ENCODE measurements at regions not wholly inside any gene's neighbourhood (a gene's known extent, or its start where the extent isn't known, plus 50 kb on each side); places are given as distances from the start of the nearest gene placed in this dataset.

GRCh38 chr3:187871204-187871591 lies 125.9 kb upstream of the BCL6 start:
- no peak for DNase-seq
- no TSS peak for BruUV-seq (replicated peaks)
- ChIA-PET CTCF (no interaction called here), POLR2A (no interaction called here)
- H3K27me3 Mint-ChIP-seq (ENCODE audit: insufficient read depth, unreplicated experiment): no peaks in the 10 kb centered on the region
- H3K4me3 Mint-ChIP-seq (ENCODE audit: unreplicated experiment): no peak overlapping the region
- Histone ChIP-seq H3K9me3 (no peaks in the 10 kb centered on the region), H3K4me3 (ENCODE audit: low read depth, low read length) (no peak overlapping the region), H3K36me3 (ENCODE audit: control insufficient read depth, insufficient read depth, low read length) (no peaks in the 10 kb centered on the region), H3K27me3 (replicated peaks; ENCODE audit: control insufficient read depth, insufficient read depth, low read length) (no peaks in the 10 kb centered on the region), H3K4me1 (peaks cover 7% of the 10 kb centered on the region; the same call in 1 of the 2 replicates)
- no peaks in the 10 kb centered on the region for H3K9me3 Mint-ChIP-seq (ENCODE audit: unreplicated experiment)
- H3K36me3 Mint-ChIP-seq (ENCODE audit: insufficient read depth, unreplicated experiment): no peaks in the 10 kb centered on the region
- no peaks in the 10 kb centered on the region for H3K4me1 Mint-ChIP-seq (ENCODE audit: low read depth, unreplicated experiment)
- intact Hi-C loops (cut with micrococcal nuclease; ENCODE audit: unreplicated experiment): no loop called here
- no peak overlapping the region for H3K27ac Mint-ChIP-seq (ENCODE audit: unreplicated experiment)
- TF ChIP-seq CTCF (IDR thresholded peaks at IDR 0.05; ENCODE audit: insufficient read depth in 1 of 2, low read depth in 1 of 2, low read length in 1 of 2, severe bottlenecking in 1 of 2, unreplicated experiment in 1 of 2): no peak

- H3K27me3 Mint-ChIP-seq (ENCODE audit: insufficient read depth, unreplicated experiment): no peaks in the 10 kb centered on the region
- H3K27ac Mint-ChIP-seq (ENCODE audit: unreplicated experiment): no peak overlapping the region
- H3K4me1 Mint-ChIP-seq (ENCODE audit: low read depth, unreplicated experiment): no peaks in the 10 kb centered on the region
- no peak for DNase-seq
- CTCF ChIA-PET: no interaction called here
- Histone ChIP-seq H3K27me3 (replicated peaks; ENCODE audit: control insufficient read depth, insufficient read depth, low read length) (no peaks in the 10 kb centered on the region), H3K36me3 (ENCODE audit: control insufficient read depth, insufficient read depth, low read length) (no peaks in the 10 kb centered on the region), H3K9me3 (no peaks in the 10 kb centered on the region), H3K4me1 (peaks cover 7% of the 10 kb centered on the region; the same call in 1 of the 2 replicates), H3K4me3 (ENCODE audit: low read depth, low read length) (no peak overlapping the region)
- no peaks in the 10 kb centered on the region for H3K36me3 Mint-ChIP-seq (ENCODE audit: insufficient read depth, unreplicated experiment)
- TF ChIP-seq CTCF (IDR thresholded peaks at IDR 0.05; ENCODE audit: insufficient read depth in 1 of 2, low read depth in 1 of 2, low read length in 1 of 2, severe bottlenecking in 1 of 2, unreplicated experiment in 1 of 2): no peak
- BruUV-seq (replicated peaks): no TSS peak
- no peaks in the 10 kb centered on the region for H3K9me3 Mint-ChIP-seq (ENCODE audit: unreplicated experiment)
- intact Hi-C loops (cut with micrococcal nuclease; ENCODE audit: unreplicated experiment): no loop called here
- POLR2A ChIA-PET: no interaction called here
- no peak overlapping the region for H3K4me3 Mint-ChIP-seq (ENCODE audit: unreplicated experiment)
Measured at GRCh38 chr3:187871848-187872247, 126.6 kb upstream of the BCL6 start.

DNA sequence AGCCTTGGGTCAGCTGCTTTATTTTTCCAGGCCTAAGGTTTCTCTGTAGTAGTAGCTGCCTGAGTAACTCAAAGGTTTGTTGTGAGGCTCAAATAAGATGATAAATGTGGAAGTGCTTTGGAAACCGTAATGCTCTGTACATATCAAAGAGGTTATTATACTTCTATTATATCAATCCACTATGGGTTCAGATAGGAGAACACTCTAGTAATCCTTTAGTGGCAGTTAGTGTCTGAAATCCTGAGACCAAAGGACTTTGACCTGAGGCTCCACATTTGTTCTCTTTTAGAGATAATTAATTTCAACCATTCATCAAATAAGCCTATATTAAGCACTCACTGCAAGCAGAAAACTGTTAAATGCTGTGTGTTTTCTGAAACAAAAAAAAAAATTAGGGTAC lies 128.6 kb upstream of the BCL6 start:
- Histone ChIP-seq H3K4me1 (peaks cover 11% of the 10 kb centered on the region), H3K4me3 (ENCODE audit: low read depth, low read length) (no peak overlapping the region), H3K27me3 (replicated peaks; ENCODE audit: control insufficient read depth, insufficient read depth, low read length) (no peaks in the 10 kb centered on the region), H3K9me3 (no peaks in the 10 kb centered on the region), H3K36me3 (ENCODE audit: control insufficient read depth, insufficient read depth, low read length) (no peaks in the 10 kb centered on the region)
- ChIA-PET POLR2A (no interaction called here), CTCF (no interaction called here)
- BruUV-seq (replicated peaks): no TSS peak
- Mint-ChIP-seq H3K4me3 (ENCODE audit: unreplicated experiment) (no peak overlapping the region), H3K27ac (ENCODE audit: unreplicated experiment) (no peak overlapping the region), H3K36me3 (ENCODE audit: insufficient read depth, unreplicated experiment) (no peaks in the 10 kb centered on the region), H3K4me1 (ENCODE audit: low read depth, unreplicated experiment) (no peaks in the 10 kb centered on the region), H3K27me3 (ENCODE audit: insufficient read depth, unreplicated experiment) (no peaks in the 10 kb centered on the region), H3K9me3 (ENCODE audit: unreplicated experiment) (no peaks in the 10 kb centered on the region)
- TF ChIP-seq CTCF (IDR thresholded peaks at IDR 0.05; ENCODE audit: insufficient read depth in 1 of 2, low read depth in 1 of 2, low read length in 1 of 2, severe bottlenecking in 1 of 2, unreplicated experiment in 1 of 2): no peak
- intact Hi-C loops (cut with micrococcal nuclease; ENCODE audit: unreplicated experiment): no loop called here
- DNase-seq: no peak

All from Caco-2 (cell line).